ENCODE measurements at regions not wholly inside any gene's neighbourhood (a gene's known extent, or its start where the extent isn't known, plus 50 kb on each side); places are given as distances from the start of the nearest gene placed in this dataset.
"Not testable (repeated sequence)": the region's sequence is repeated elsewhere in the genome, so short reads cannot be mapped to it uniquely, and the experiment has no call there.

DNA sequence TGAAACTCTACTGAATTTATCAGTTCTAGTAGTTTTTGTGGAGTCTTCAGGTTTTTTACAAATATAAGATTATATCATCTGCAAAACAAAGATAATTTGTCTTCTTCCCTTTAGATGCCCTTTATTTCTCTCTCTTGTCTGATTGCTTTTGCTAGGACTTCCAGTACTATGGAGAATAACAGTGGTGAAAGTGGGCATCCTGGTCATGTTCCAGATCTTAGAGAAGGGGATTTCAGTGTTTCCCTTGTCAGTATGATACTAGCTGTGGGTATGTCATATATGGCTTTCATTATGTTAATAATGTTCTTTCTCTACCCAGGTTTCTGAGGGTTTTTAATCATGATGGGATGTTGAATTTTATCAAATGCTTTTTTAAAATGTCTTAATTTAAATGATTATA lies 158.1 kb upstream of the TPTE start:
- POLR2A ChIA-PET = not testable (repeated sequence)
- CTCF ChIA-PET = interaction anchor here (0.7 kb wide), 1 partner anchor 40 kb away, joined by 3 read pairs; no protein-coding TSS in a partner anchor

DNA sequence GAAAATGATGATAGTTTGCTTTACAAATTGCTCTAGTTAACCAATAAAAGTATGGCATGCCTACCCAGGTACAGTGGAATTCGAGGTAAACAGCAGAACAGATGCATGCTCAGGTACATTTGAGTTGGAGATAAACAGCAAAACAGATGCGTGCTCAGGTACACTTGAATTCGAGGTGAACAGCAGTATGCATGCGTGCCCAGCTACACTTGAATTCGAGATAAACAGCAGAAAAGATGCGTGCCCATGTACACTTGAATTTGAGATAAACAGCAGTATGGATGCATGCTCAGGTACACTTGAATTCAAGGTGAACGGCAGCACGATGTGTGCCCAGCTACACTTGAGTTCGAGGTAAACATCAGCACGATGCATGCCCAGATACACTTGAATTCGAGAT lies 155.2 kb upstream of the TPTE start:
- CTCF ChIA-PET, POLR2A ChIA-PET: not testable (repeated sequence)

DNA sequence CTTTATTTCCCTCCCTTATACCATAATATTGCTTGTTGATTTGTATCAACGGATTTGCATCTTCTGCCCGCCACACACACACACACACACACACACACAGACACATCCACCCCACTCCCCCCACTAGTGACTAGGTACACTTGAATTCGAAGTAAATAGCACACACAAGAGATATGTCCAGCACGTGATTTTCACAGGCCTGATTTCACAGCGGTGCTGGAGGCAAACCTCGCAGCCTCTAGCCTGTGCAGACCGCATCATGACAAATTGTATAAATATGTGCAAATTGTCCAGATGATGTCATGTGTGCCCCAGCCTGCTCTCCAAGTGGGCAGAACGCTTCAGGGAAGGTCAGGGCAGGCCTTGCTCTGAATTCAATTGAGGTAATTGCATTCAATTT lies 153.8 kb upstream of the TPTE start:
- CTCF ChIA-PET, POLR2A ChIA-PET: not testable (repeated sequence)

DNA sequence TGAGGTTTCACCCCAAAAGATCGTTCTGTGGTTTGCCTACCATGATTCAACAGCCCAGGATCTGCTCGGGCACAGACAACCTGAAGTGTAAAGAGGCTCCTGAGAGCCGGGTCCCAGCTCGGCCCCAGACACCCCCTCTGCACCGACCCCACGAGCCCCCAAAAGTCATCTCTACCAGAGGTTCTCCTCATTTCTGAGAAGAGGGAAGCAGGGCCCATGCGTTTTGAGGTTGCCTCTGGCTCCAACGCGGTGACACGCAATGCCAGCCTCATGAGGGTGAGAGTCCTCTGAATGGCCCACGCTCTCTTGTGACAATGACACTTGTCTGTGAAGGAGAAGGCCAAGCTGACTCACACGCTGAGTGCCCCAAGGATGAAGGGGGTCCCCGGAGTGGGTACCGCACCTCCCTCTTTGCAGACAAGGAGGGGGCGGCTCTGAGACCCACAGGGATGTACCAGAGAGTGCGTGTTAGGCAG lies 153.0 kb upstream of the TPTE start:
- POLR2A ChIA-PET = not testable (repeated sequence)

DNA sequence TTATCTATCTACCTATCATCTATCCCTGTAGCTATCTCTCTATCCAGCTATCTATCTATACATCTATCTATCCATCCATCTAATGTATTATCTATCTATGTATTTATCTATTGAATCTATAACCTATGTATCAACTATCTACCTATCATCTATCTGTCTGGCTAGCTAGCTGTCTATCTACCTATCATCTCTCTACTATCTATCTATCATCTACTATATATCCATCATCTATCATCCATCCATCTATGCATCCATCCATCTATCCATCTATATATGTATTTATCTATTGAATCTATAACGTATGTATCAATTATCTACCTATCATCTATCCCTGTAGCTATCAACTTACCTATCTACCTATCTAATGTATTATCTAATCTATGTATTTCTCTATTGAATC lies 152.1 kb upstream of the TPTE start:
- POLR2A ChIA-PET = not testable (repeated sequence)

More for the DNA sequence above, 153.0 kb upstream of the TPTE start:
- CTCF ChIA-PET = not testable (repeated sequence)

DNA sequence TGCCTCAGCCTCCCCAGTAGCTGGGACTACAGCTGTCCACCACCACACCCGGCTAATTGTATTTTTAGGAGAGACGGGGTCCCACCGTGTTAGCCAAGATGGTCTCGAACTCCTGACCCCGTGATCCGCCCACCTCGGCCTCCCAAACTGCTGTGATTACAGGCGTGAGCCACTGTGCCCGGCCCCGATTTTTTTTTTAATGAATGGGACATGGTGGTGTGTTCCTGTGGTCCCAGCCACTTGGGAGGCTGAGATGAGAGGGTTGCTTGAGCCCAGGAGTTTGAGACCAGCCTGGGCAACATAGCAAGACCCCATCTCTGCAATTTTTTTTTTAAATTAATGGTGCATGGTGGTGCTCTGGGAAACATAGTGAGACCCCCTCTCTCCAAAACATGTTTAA lies 143.6 kb upstream of the TPTE start:
- CTCF ChIA-PET, POLR2A ChIA-PET: not testable (repeated sequence)

More for the DNA sequence above, 152.1 kb upstream of the TPTE start:
- CTCF ChIA-PET = not testable (repeated sequence)

DNA sequence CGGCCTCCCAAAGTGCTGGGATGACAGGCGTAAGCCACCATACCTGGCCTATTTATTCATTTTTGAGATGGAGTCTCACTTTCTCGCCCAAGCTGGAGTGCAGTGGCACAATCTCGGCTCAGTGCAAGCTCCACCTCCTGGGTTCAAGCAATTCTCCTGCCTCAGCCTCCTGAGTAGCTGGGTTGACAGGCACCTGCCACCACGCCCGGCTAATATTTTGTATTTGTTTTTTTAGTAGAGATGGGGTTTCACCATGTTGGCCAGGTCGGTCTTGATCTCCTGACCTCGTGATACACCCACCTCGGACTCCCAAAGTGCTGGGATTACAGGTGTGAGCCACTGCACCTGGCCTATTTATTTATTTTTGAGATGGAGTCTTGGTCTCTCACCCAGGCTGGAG lies 141.6 kb upstream of the TPTE start:
- POLR2A ChIA-PET, CTCF ChIA-PET: not testable (repeated sequence)

DNA sequence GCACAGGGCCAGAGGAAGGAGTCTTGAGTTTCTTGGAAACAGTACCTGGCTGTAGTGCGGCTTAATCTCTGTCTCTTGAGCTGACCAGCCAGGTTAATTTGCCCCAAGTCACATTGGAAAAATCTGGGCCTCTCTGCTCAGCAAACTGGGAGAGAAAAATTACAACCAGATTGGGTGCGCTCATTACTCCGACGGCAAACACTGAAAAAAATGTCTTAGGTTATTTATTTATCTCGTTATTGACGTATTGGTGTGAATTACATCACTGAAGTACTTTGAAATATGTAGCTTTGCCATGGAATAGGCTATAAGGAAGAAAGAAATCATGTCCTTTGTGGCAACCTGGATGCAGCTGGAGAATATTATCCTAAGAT lies 139.7 kb upstream of the TPTE start:
- CTCF ChIA-PET, POLR2A ChIA-PET: not testable (repeated sequence)

DNA sequence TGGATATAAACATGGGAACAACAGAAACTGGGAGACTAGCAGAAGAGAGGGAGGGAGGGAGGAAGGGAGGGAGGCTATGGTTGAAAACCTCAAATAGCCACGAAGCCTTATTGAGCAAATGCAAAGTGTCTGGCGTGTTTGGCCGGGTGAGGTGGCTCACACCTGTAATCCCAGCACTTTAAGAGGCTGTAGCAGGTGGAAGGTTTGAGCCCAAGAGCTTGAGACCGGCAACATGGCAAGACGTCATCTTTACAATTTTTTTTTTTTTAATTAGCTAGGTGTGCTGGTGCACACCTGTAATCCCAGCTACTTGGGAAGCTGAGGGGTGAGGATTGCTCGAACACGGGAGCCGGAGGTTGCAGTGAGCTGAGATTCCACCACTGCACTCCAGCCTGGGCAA lies 139.2 kb upstream of the TPTE start:
- CTCF ChIA-PET, POLR2A ChIA-PET: not testable (repeated sequence)

DNA sequence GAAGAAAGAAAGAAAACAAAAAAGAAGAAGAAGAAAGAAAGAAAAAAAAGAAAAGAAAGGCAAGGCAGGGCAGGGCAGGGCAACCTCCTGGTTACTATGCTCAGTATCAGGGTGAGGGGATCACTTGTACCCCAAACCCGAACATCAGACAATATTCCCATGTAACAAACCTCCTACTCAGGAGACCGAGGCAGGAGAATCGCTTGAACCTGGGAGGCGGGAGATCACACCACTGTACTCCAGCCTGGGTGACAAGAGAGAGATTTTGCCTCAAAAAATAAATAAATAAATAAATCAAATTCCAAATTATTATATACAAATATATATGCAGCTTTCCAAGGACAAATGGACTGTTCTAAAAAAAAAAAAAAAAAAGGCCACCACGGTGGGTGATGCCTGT lies 138.8 kb upstream of the TPTE start:
- CTCF ChIA-PET, POLR2A ChIA-PET: not testable (repeated sequence)

DNA sequence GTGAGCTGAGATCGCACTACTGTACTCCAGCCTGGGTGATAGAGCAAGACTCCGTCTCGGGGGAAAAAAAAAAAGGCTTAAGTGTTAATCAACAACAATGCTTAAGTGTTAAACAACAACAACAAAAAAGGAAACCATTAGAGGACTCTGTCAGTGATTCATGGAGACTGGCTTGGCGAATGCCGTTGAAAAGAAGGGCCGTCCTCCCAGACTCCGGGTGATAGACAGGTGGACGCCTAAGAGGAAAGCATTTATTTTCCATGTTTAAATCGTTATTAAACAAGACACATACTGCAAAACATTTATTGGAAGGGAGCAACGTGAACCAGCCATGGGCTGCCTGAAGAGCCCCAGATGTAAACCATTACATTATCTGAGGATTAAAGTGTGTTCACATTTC lies 137.8 kb upstream of the TPTE start:
- CTCF ChIA-PET, POLR2A ChIA-PET: not testable (repeated sequence)

DNA sequence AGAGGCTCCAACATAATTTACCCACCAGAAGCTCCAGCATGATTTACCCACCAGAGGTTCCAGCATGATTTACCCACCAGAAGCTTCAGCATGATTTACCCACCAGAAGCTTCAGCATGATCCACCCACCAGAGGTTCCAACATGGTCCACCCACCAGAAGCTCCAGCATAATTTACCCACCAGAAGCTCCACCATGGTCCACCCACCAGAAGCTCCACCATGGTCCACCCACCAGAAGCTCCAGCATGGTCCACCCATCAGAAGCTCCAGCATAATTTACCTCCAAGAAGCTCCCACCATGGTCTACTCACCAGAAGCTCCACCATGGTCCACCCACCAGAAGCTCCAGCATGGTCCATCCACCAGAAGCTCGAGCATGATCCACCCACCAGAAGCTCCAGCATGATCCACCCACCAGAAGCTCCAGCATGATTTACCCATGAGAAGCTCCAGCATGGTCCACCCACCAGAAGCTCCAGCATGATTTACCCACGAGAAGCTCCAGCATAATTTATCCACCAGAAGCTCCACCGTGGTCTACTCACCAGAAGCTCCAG lies 137.0 kb upstream of the TPTE start:
- CTCF ChIA-PET, POLR2A ChIA-PET: not testable (repeated sequence)

DNA sequence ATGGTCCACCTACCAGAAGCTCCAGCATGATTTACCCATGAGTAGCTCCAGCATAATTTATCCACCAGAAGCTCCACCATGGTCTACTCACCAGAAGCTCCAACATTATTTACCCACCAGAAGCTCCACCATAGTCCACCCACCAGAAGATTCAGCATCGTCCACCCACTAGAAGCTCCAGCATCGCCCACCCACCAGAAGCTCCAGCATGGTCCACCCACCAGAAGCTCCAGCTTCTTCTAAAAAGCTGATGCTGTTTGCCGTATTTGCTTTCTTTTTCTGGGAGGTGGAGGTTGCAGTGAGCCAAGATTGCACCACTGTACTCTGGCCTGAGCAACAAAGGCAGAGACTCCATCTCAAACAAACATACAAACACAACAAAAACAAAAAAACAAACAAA lies 136.2 kb upstream of the TPTE start:
- POLR2A ChIA-PET, CTCF ChIA-PET: not testable (repeated sequence)

DNA sequence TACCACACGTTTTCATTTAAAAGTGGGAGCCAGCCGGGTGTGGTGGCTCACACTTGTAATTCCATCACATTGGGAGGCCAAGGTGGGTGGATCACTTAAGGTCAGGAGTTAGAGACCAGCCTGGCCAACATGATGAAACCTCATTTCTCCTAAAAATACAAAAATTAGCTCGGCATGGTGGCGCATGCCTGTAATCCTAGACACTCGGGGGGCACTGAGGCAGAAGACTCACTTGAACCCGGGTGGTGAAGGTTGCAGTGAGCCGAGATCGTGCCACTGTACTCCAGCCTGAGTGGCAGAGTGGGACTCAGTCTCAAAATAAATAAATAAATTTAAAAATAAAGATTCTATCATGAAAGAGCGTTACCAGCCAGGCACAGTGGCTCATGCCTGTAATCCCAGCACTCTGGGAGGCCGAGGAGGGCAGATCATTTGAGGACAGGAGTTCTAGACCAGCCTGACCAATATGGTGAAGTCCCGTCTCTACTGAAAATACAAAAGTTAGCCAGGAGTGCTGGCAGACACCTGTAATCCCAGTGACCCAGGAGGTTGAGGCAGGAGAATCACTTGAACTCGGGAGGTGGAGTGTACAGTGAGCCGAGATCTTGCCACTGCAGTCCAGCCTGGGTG lies 135.4 kb upstream of the TPTE start:
- CTCF ChIA-PET, POLR2A ChIA-PET: not testable (repeated sequence)

DNA sequence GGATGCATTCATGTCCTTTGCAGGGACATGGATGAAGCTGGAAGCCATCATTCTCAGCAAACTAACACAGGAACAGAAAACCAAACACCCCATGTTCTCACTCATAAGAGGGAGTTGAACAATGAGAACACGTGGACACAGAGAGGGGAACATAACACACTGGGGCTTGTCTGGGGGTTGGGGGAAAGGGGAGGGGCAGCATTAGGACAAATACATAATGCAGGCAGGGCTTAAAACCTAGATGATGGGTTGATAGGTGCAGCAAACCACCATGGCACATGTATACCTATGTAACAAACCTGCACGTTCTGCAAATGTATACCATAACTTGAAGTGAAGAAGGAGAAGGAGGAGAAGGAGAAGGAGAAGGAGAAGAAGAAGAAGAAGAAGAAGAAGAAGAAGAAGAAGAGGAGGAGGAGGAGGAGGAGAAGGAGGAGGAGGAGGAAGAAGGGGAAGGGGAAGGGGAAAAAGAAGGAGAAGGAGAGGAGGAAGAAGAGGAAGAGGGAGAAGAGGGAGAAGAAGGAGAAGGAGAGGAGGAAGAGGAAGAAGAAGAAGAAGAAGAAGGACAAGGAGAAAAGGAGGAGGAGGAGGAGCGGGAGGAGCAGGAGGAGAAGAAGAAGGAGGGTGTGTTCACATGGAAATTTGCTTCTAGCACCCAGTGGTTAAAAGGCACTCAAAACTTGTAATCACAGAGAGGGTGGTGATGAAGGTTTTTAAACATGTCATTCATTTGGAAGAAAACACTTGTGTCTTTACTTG lies 133.5 kb upstream of the TPTE start:
- CTCF ChIA-PET, POLR2A ChIA-PET: not testable (repeated sequence)

DNA sequence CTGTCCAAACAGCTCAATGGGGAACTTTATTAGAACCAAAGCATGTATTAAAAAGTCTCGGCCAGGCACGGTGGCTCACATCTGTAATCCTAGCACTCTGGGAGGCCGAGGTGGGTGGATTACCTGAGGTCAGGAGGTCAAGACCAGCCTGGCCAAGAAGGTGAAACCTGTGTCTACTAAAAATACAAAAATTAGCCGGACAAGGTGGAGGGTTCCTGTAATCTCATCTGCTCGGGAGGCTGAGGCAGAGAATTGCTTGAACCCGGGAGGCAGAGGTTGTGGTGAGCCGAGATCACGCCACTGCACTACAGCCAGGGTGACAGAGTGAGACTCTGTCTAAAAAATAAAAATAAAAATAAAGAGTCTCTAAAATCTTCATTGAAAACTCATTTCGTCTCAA lies 132.8 kb upstream of the TPTE start:
- CTCF ChIA-PET, POLR2A ChIA-PET: not testable (repeated sequence)

DNA sequence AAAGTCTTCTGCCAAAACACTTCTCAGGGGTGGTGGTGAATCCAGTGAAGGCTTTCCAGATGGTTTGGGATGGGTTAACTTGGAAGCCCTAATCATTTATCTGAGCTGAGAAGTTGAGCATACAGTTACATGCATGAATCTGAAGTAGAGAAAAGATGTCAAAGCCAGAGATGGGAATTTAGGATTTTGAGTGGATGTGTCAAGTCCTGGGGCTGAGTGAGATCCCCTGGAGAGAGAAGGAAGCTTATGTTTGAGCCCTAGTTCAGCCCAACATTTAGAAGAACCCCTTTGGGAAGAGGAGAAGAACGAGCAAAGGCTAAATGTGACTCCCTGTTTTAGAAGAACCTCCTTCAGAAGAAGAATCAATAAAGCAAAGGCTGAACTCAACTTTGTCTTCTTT lies 129.1 kb upstream of the TPTE start:
- CTCF ChIA-PET, POLR2A ChIA-PET: not testable (repeated sequence)

DNA sequence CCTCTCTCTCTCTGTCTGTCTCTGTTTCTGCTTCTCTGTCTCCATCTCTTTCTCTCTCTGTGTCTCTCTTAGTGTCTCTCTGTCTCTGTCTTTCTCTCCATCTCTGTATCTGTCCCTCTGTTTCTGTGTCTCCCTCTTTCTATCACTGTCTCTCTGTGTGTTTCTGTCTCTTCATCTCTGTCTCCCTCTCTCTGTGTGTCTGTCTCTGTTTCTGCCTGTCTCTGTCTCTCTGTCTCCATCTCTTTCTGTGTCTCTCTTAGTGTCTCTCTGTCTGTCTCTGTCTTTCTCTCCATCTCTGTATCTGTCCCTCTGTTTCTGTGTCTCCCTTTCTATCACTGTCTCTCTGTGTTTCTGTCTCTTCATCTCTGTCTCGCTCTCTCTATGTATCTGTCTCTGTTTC lies 125.4 kb upstream of the TPTE start:
- CTCF ChIA-PET, POLR2A ChIA-PET: not testable (repeated sequence)

DNA sequence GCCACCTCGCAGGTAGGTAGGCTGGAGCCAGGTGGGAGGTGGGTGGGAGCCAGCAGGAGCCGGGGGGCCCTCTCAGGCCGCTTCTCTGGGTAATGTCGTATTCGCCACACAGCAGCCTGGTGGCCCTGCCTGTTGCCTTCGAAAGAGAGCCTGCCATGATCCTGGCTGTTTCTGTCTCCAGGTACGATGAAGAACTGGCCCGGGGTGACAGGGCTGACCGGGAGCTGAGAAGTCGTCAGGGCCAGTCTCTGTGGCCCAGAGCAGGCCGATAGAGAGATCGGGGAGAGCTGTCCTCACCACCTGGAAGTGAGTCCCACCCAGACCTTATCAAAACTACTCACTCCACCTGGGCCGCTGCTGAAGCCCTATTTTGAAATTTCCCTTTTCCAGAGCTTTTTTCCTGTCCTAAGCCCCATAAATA lies 123.9 kb upstream of the TPTE start:
- POLR2A ChIA-PET, CTCF ChIA-PET: not testable (repeated sequence)

DNA sequence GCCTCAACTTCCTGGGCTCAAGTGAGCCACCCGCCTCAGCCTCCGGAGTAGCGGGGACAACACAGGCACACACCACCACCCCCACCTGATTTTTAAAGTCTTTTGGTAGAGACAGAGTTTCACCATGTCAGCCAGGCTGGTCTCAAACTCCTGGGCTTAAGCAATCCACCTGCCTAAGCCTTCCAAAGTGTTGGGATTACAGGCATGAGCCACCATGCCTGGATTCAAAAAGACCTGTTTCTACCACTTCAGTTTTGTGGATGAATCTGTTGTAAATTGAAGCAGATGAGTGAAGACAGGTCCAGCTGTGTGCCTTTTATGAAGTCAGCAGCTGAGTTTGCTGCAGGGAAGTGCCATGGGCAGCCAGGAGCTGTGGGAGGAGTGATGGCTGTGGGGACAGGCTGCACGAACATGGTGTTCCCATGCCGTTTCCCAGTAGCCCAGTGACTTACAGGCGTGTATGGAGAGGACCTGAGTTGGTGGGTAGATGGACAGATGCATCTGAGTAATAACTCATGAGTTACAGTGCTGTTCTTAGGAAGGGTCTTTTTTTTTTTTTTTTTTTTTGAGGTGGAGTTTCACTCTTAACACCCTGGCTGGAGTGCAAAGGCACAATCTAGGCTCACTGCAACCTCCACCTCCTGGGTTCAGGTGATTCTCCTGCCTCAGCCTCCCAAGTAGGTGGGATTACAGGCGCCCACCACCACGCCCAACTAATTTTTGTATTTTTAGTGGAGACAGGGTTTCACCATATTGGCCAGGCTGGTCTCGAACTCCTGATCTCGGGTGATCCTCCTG lies 122.5 kb upstream of the TPTE start:
- CTCF ChIA-PET, POLR2A ChIA-PET: not testable (repeated sequence)
